ENCODE measurements at regions not wholly inside any gene's neighbourhood (a gene's known extent, or its start where the extent isn't known, plus 50 kb on each side); places are given as distances from the start of the nearest gene placed in this dataset.

DNA sequence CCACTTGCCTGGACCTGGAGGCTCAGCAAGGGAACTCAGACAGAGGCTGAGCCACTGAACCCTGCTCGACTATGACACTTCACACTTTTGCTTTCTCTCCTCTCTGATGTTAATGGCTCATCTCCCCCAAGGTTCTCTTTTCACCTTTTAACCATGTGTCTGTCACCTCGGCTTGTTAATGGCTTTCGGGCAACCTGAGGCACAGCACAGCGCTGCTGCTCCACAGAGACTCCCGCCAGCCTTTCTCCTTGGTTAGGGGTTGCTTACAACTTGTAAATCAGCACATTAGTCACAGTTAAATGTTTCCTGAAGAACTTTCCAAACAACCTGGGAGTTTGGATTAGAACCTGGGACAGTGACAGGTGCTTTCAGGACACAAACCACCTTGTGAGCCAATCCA is 136.2 kb upstream of the TBX20 start:
- Histone ChIP-seq H3K27ac (ENCODE audit: insufficient read depth, low read depth, low read length) (no peak overlapping the region), H4K20me1 (replicated peaks; ENCODE audit: control insufficient read depth, extremely low read depth, insufficient read depth, low read length) (no peaks in the 10 kb centered on the region), H3K79me2 (ENCODE audit: control insufficient read depth, insufficient read depth, low read length) (no peaks in the 10 kb centered on the region), H3K9me1 (replicated peaks; ENCODE audit: control insufficient read depth, extremely low read depth, insufficient read depth, low read length) (no peaks in the 10 kb centered on the region), H2AFZ (ENCODE audit: low read depth, low read length) (no peak overlapping the region), H3K4me2 (ENCODE audit: insufficient read depth, low read length) (no peak overlapping the region), H3K36me3 (ENCODE audit: control insufficient read depth in 2 of 2, extremely low read depth in 1 of 2, insufficient read depth in 2 of 2, low read length in 2 of 2) (no peaks in the 10 kb centered on the region), H3K4me3 (replicated peaks in 1 of 3; ENCODE audit: insufficient read depth in 1 of 3, low read depth in 1 of 3, low read length in 3 of 3) (no peak overlapping the region), H3K9ac (replicated peaks; ENCODE audit: extremely low read depth, insufficient read depth, low read length) (no peak overlapping the region), H3K9me3 (replicated peaks; ENCODE audit: control insufficient read depth, insufficient read depth, low read length) (no peaks in the 10 kb centered on the region), H3K4me1 (ENCODE audit: control insufficient read depth, extremely low read depth, insufficient read depth, low read length) (no peaks in the 10 kb centered on the region), H3K27me3 (ENCODE audit: control insufficient read depth in 2 of 2, insufficient read depth in 2 of 2, low read length in 2 of 2) (no peaks in the 10 kb centered on the region)
- no peak for DNase-seq (ENCODE audit: low read depth, low spot score)
- CTCF ChIA-PET = interaction anchor here (0.6 kb wide), 1 partner anchor 19 kb away, joined by 3 read pairs; no protein-coding TSS in a partner anchor
- FAIRE-seq = no peak
- BruUV-seq (replicated peaks) = no TSS peak
- POLR2A ChIA-PET = no interaction called here
- TF ChIP-seq POLR2AphosphoS5 (IDR thresholded peaks at IDR 0.05; ENCODE audit: insufficient read depth, low read depth, low read length) (no peak), EZH2 (IDR thresholded peaks at IDR 0.05; ENCODE audit: borderline replicate concordance, low read depth, low read length, severe bottlenecking) (no peak), JUN (IDR thresholded peaks at IDR 0.05; ENCODE audit: borderline replicate concordance, insufficient read depth, insufficient read length, low read depth) (no peak)
- dilution Hi-C loops (cut with MboI; ENCODE audit: extremely low pct_ligation_motif_present, low sequenced_read_pairs) (no loop called here), intact Hi-C loops (cut with micrococcal nuclease) (no loop called here)

DNA sequence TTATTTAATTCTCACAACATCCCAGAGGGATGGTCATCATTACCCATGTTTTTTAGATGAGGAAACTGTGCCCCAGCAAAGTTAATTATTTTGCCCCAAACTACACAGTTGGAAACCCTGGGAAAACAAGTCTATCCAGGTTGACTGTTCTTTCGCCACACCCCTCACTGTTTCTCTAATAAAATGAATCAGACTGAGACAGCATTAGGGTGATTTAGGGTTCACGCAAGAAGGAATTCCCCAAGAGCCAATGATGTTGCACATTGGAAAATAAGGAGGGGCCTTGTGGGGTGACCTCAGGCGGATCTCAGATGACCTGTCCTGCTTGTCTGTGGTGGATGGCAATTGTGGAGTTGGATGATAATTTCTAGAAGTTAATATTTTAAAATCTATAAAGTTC is 135.7 kb upstream of the TBX20 start:
- H3K27me3 ChIP-seq (ENCODE audit: control insufficient read depth in 2 of 2, insufficient read depth in 2 of 2, low read length in 2 of 2) = no peaks in the 10 kb centered on the region
- no TSS peak for BruUV-seq (replicated peaks)
- ChIA-PET POLR2A (no interaction called here), CTCF (no interaction called here)
- no peak overlapping the region for H2AFZ ChIP-seq (ENCODE audit: low read depth, low read length)
- no peak for FAIRE-seq
- no peak for DNase-seq (ENCODE audit: low read depth, low spot score)
- no peaks in the 10 kb centered on the region for H3K9me1 ChIP-seq (replicated peaks; ENCODE audit: control insufficient read depth, extremely low read depth, insufficient read depth, low read length)
- no peak overlapping the region for H3K27ac ChIP-seq (ENCODE audit: insufficient read depth, low read depth, low read length)
- H4K20me1 ChIP-seq (replicated peaks; ENCODE audit: control insufficient read depth, extremely low read depth, insufficient read depth, low read length) = no peaks in the 10 kb centered on the region
- no peaks in the 10 kb centered on the region for H3K4me1 ChIP-seq (ENCODE audit: control insufficient read depth, extremely low read depth, insufficient read depth, low read length)
- no peaks in the 10 kb centered on the region for H3K9me3 ChIP-seq (replicated peaks; ENCODE audit: control insufficient read depth, insufficient read depth, low read length)
- no peaks in the 10 kb centered on the region for H3K79me2 ChIP-seq (ENCODE audit: control insufficient read depth, insufficient read depth, low read length)
- dilution Hi-C loops (cut with MboI; ENCODE audit: extremely low pct_ligation_motif_present, low sequenced_read_pairs) = no loop called here
- no peak overlapping the region for H3K4me3 ChIP-seq (replicated peaks in 1 of 3; ENCODE audit: insufficient read depth in 1 of 3, low read depth in 1 of 3, low read length in 3 of 3)
- no peak overlapping the region for H3K4me2 ChIP-seq (ENCODE audit: insufficient read depth, low read length)
- TF ChIP-seq EZH2 (IDR thresholded peaks at IDR 0.05; ENCODE audit: borderline replicate concordance, low read depth, low read length, severe bottlenecking) = no peak
- TF ChIP-seq JUN (IDR thresholded peaks at IDR 0.05; ENCODE audit: borderline replicate concordance, insufficient read depth, insufficient read length, low read depth) = no peak
- TF ChIP-seq GATA2 (IDR thresholded peaks at IDR 0.05; ENCODE audit: insufficient read depth, insufficient read length, low read depth, low read length) = no peak
- TF ChIP-seq FOS (IDR thresholded peaks at IDR 0.05; ENCODE audit: borderline replicate concordance, insufficient read depth, low read length) = no peak
- TF ChIP-seq, protein P1, sequence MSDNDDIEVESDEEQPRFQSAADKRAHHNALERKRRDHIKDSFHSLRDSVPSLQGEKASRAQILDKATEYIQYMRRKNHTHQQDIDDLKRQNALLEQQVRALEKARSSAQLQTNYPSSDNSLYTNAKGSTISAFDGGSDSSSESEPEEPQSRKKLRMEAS (IDR thresholded peaks at IDR 0.05; ENCODE audit: insufficient read depth, insufficient read length) = no peak
- TF ChIP-seq MYC (IDR thresholded peaks at IDR 0.05; ENCODE audit: low read depth, low read length) = no peak
- TF ChIP-seq, protein P2, sequence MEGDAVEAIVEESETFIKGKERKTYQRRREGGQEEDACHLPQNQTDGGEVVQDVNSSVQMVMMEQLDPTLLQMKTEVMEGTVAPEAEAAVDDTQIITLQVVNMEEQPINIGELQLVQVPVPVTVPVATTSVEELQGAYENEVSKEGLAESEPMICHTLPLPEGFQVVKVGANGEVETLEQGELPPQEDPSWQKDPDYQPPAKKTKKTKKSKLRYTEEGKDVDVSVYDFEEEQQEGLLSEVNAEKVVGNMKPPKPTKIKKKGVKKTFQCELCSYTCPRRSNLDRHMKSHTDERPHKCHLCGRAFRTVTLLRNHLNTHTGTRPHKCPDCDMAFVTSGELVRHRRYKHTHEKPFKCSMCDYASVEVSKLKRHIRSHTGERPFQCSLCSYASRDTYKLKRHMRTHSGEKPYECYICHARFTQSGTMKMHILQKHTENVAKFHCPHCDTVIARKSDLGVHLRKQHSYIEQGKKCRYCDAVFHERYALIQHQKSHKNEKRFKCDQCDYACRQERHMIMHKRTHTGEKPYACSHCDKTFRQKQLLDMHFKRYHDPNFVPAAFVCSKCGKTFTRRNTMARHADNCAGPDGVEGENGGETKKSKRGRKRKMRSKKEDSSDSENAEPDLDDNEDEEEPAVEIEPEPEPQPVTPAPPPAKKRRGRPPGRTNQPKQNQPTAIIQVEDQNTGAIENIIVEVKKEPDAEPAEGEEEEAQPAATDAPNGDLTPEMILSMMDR (IDR thresholded peaks at IDR 0.05; ENCODE audit: extremely low read depth in 1 of 2, insufficient read depth in 1 of 2, low read depth in 1 of 2, low read length in 2 of 2) = no peak
- no peak for TF ChIP-seq POLR2A (IDR thresholded peaks at IDR 0.05; ENCODE audit: low read depth, low read length)
- no peak for TF ChIP-seq POLR2AphosphoS5 (IDR thresholded peaks at IDR 0.05; ENCODE audit: insufficient read depth, low read depth, low read length)
- intact Hi-C loops (cut with micrococcal nuclease) = no loop called here
- no peaks in the 10 kb centered on the region for H3K36me3 ChIP-seq (ENCODE audit: control insufficient read depth in 2 of 2, extremely low read depth in 1 of 2, insufficient read depth in 2 of 2, low read length in 2 of 2)
- no peak overlapping the region for H3K9ac ChIP-seq (replicated peaks; ENCODE audit: extremely low read depth, insufficient read depth, low read length)
